DND-41 (cell line): ENCODE measurements at regions not wholly inside any gene's neighbourhood (a gene's known extent, or its start where the extent isn't known, plus 50 kb on each side); places are given as distances from the start of the nearest gene placed in this dataset.

Source experiments
- ATAC-seq: fragments of 200-7000 bp; cut with Tn5 transposase; 3 replicates; pipeline ENCODE4 v1.9.1; 2021; ENCODE audit warnings: low read depth; ENCODE audit not compliant: insufficient read depth
- DNase-seq: peaks from one replicate; pipeline ENCODE4 v3.0.0-alpha.2; 2020
- H2AFZ ChIP-seq: 2 replicates; pipeline ENCODE4 v1.6.0; 2012; ENCODE audit warnings: low read depth, low read length
- H3K27ac ChIP-seq: 2 replicates; pipeline ENCODE4 v1.5.1; 2012; ENCODE audit warnings: low read length, inconsistent platforms
- H3K27me3 ChIP-seq: fragments of 200-600 bp; sonication (generic); 2 replicates; pipeline ENCODE4 v1.6.0; 2012; ENCODE audit warnings: low read length, mild to moderate bottlenecking, inconsistent platforms; ENCODE audit not compliant: insufficient read depth, poor library complexity
- H3K36me3 ChIP-seq: 2 replicates; pipeline ENCODE4 v1.5.1; 2012; ENCODE audit warnings: low read length, inconsistent platforms; ENCODE audit not compliant: insufficient read depth
- H3K4me1 ChIP-seq: 2 replicates; pipeline ENCODE4 v1.5.1; 2012; ENCODE audit warnings: mild to moderate bottlenecking, low read length; ENCODE audit not compliant: insufficient read depth
- H3K4me2 ChIP-seq: 2 replicates; pipeline ENCODE4 v1.6.0; 2012; ENCODE audit warnings: mild to moderate bottlenecking, moderate library complexity, low read length, inconsistent platforms; ENCODE audit not compliant: insufficient read depth
- H3K4me3 ChIP-seq, 2 experiments: fragments of 200-600 bp in 1 of 2; shearing (Covaris generic) in 1 of 2; 2 replicates each; pipeline ENCODE4 v1.5.1; 2012 to 2016; ENCODE audit warnings: inconsistent platforms in 2 of 2, low read length in 2 of 2, mild to moderate bottlenecking in 2 of 2, low read depth in 1 of 2, moderate library complexity in 1 of 2
- H3K79me2 ChIP-seq: 2 replicates; pipeline ENCODE4 v1.6.0; 2012; ENCODE audit warnings: low read length, inconsistent platforms; ENCODE audit not compliant: insufficient read depth
- H3K9ac ChIP-seq: 2 replicates; pipeline ENCODE4 v1.6.0; 2012; ENCODE audit warnings: low read depth, mild to moderate bottlenecking, inconsistent platforms, low read length, moderate library complexity
- H3K9me3 ChIP-seq: 2 replicates; pipeline ENCODE4 v1.5.1; 2012; ENCODE audit warnings: low read length, moderate library complexity, mild to moderate bottlenecking, inconsistent platforms; ENCODE audit not compliant: insufficient read depth, severe bottlenecking
- H4K20me1 ChIP-seq: 2 replicates; pipeline ENCODE4 v1.6.0; 2012; ENCODE audit warnings: low read length; ENCODE audit not compliant: insufficient read depth
- CTCF ChIP-seq: IDR thresholded peaks from 2 replicates; pipeline ENCODE4 v1.5.1; 2012; ENCODE audit warnings: borderline replicate concordance, low read length, moderate library complexity, mild to moderate bottlenecking; ENCODE audit not compliant: poor library complexity, severe bottlenecking; ENCODE audit errors: extremely low read depth
- EZH2 ChIP-seq: IDR thresholded peaks from 3 replicates; pipeline ENCODE4 v1.6.1; 2012; ENCODE audit warnings: borderline replicate concordance, low read depth, mild to moderate bottlenecking, moderate library complexity, low read length, inconsistent platforms; ENCODE audit not compliant: severe bottlenecking

- Histone ChIP-seq H3K36me3 (no peaks in the 10 kb centered on the region), H4K20me1 (no peaks in the 10 kb centered on the region), H3K79me2 (no peaks in the 10 kb centered on the region), H3K4me3 (no peak overlapping the region), H2AFZ (no peak overlapping the region), H3K27ac (no peak overlapping the region), H3K4me2 (no peak overlapping the region), H3K9ac (no peak overlapping the region), H3K27me3 (peaks cover 5% of the 10 kb centered on the region), H3K4me1 (no peaks in the 10 kb centered on the region), H3K9me3 (no peaks in the 10 kb centered on the region)
- ATAC-seq (no peak), DNase-seq (no peak)
- TF ChIP-seq EZH2 (no peak), CTCF (no peak)
These were observed 116.4 kb downstream of the ACKR3 start for GRCh38 chr2:236685979-236686520.

- no peak overlapping the region for H2AFZ ChIP-seq
- no peak overlapping the region for H3K4me3 ChIP-seq
- peaks cover 5% of the 10 kb centered on the region for H3K27me3 ChIP-seq
- peak; percentile 42; the same call in 1 of the 3 replicates for ATAC-seq
- H3K27ac ChIP-seq = no peak overlapping the region
- no peak for DNase-seq
- no peaks in the 10 kb centered on the region for H3K36me3 ChIP-seq
- H3K4me1 ChIP-seq = no peaks in the 10 kb centered on the region
- H3K4me2 ChIP-seq = no peak overlapping the region
- H3K9me3 ChIP-seq = no peaks in the 10 kb centered on the region
- no peaks in the 10 kb centered on the region for H3K79me2 ChIP-seq
- H4K20me1 ChIP-seq = no peaks in the 10 kb centered on the region
- H3K9ac ChIP-seq = no peak overlapping the region
- TF ChIP-seq EZH2 (no peak), CTCF (no peak)
These were observed 116.9 kb downstream of the ACKR3 start for GRCh38 chr2:236686561-236686960.

- Histone ChIP-seq H3K4me3 (no peak overlapping the region), H3K4me1 (no peaks in the 10 kb centered on the region), H3K27me3 (peaks cover 5% of the 10 kb centered on the region), H3K4me2 (no peak overlapping the region), H3K27ac (no peak overlapping the region), H4K20me1 (no peaks in the 10 kb centered on the region), H3K79me2 (no peaks in the 10 kb centered on the region), H3K36me3 (no peaks in the 10 kb centered on the region), H2AFZ (no peak overlapping the region), H3K9me3 (no peaks in the 10 kb centered on the region), H3K9ac (no peak overlapping the region)
- no peak for DNase-seq
- TF ChIP-seq EZH2 (no peak), CTCF (no peak)
- no peak for ATAC-seq
These were observed 117.8 kb downstream of the ACKR3 start for GRCh38 chr2:236687296-236687965.

GRCh38 chr2:236688157-236688556 is 118.5 kb downstream of the ACKR3 start:
- H3K4me1 ChIP-seq = no peaks in the 10 kb centered on the region
- ATAC-seq (no peak), DNase-seq (no peak)
- H3K27me3 ChIP-seq = peaks cover 5% of the 10 kb centered on the region
- no peak overlapping the region for H3K9ac ChIP-seq
- no peaks in the 10 kb centered on the region for H4K20me1 ChIP-seq
- H3K79me2 ChIP-seq = no peaks in the 10 kb centered on the region
- H3K4me3 ChIP-seq = no peak overlapping the region
- H3K4me2 ChIP-seq = no peak overlapping the region
- H3K27ac ChIP-seq = no peak overlapping the region
- TF ChIP-seq EZH2 (no peak), CTCF (no peak)
- no peak overlapping the region for H2AFZ ChIP-seq
- no peaks in the 10 kb centered on the region for H3K36me3 ChIP-seq
- no peaks in the 10 kb centered on the region for H3K9me3 ChIP-seq
